Stomach (tissue), 4 donors: ENCODE measurements at regions not wholly inside any gene's neighbourhood (a gene's known extent, or its start where the extent isn't known, plus 50 kb on each side); places are given as distances from the start of the nearest gene placed in this dataset.
A peak's percentile ranks its signal among the peaks of the same experiment; 100 is the strongest.

Source experiments
- EP300 ChIP-seq: sonication (generic); formaldehyde crosslinking; IDR thresholded peaks from one replicate; pipeline ENCODE4 v1.6.1; 2017; ENCODE audit warnings: antibody characterized with exemption
- POLR2A ChIP-seq, 4 donors: fragments of 450-650 bp; IDR thresholded peaks; one replicate each; pipeline ENCODE4 v1.6.1; 2016; ENCODE audit warnings: antibody characterized with exemption in 4 of 4, control low read depth in 2 of 4, mild to moderate bottlenecking in 1 of 4, moderate library complexity in 1 of 4
- POLR2AphosphoS5 ChIP-seq, 3 donors: sonication (generic); formaldehyde crosslinking; IDR thresholded peaks; one replicate each; pipeline ENCODE4 v1.6.1; 2016; ENCODE audit warnings: antibody characterized with exemption in 3 of 3
- TF ChIP-seq, protein P1 (sequence below), 7 experiments: fragments of 450-650 bp in 4 of 7; fragments of 200-600 bp in 3 of 7; sonication (generic) in 3 of 7; IDR thresholded peaks; one replicate each; pipeline ENCODE4 v1.5.1; 2016 to 2019; ENCODE audit warnings: antibody characterized with exemption in 7 of 7, control low read depth in 2 of 7, mild to moderate bottlenecking in 1 of 7

- TF ChIP-seq, protein P1, sequence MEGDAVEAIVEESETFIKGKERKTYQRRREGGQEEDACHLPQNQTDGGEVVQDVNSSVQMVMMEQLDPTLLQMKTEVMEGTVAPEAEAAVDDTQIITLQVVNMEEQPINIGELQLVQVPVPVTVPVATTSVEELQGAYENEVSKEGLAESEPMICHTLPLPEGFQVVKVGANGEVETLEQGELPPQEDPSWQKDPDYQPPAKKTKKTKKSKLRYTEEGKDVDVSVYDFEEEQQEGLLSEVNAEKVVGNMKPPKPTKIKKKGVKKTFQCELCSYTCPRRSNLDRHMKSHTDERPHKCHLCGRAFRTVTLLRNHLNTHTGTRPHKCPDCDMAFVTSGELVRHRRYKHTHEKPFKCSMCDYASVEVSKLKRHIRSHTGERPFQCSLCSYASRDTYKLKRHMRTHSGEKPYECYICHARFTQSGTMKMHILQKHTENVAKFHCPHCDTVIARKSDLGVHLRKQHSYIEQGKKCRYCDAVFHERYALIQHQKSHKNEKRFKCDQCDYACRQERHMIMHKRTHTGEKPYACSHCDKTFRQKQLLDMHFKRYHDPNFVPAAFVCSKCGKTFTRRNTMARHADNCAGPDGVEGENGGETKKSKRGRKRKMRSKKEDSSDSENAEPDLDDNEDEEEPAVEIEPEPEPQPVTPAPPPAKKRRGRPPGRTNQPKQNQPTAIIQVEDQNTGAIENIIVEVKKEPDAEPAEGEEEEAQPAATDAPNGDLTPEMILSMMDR (IDR thresholded peaks at IDR 0.05), result no peak
- TF ChIP-seq POLR2A (IDR thresholded peaks at IDR 0.05), result no peak
- peak in 1 of 3 donors; percentile 3 for TF ChIP-seq POLR2AphosphoS5 (IDR thresholded peaks at IDR 0.05)
- no peak for TF ChIP-seq EP300
Observed at GRCh38 chrX:44433556-44433955, 90.1 kb upstream of the EFHC2 start.
